HG03439 (cell line): ENCODE measurements at regions not wholly inside any gene's neighbourhood (a gene's known extent, or its start where the extent isn't known, plus 50 kb on each side); places are given as distances from the start of the nearest gene placed in this dataset.
"Not testable (repeated sequence)": the region's sequence is repeated elsewhere in the genome, so short reads cannot be mapped to it uniquely, and the experiment has no call there.

Source experiments
- ATAC-seq: cut with Tn5 transposase; IDR thresholded peaks from one replicate; pipeline ENCODE4 v1.9.1; 2021; ENCODE audit warnings: mild to moderate bottlenecking, moderate library complexity; ENCODE audit not compliant: unreplicated experiment

DNA sequence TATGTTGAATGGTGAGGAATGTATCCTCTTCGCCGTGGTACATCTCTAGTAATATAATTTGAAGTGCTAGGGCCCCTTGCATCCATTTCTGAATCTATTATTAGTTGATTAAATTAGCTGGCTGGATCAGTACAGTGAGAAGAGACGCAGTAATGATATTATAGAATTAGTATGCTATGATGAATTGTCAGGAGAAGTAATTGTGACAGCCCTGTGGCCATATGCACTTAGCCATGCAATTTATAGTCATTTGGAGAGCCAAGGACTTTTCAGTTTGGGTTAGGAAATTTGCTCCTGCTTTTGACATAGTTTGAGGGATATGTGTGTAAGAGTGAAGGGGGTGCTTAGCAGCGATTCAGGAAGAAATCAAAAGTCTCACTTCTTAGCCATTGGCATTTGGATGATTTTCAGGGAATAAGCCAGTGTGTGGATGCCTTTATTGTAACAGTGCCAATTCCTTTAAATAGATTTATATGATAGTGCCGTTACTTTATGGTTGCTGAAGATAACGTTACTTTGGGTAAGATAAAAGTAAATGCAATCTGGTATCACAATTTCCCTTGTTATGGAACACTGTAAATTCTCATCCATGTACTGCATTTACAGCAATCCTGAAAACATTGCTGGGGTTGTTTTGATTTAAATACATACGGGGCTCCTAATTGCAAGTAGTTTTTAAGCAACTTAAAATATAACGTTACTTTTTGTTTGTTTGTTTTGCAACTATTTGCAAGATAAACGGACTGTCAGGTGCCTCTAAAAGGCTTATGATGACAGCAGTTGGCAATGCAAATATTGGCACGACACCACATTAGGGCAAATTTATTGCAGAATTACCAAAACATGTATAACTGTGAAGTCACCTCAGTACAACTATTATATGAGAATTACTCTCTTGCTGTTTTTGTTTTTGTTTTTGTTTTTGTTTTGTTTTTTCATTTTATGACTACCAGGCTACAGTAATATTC lies 875.4 kb upstream of the WWC1 start:
- ATAC-seq: no peak

DNA sequence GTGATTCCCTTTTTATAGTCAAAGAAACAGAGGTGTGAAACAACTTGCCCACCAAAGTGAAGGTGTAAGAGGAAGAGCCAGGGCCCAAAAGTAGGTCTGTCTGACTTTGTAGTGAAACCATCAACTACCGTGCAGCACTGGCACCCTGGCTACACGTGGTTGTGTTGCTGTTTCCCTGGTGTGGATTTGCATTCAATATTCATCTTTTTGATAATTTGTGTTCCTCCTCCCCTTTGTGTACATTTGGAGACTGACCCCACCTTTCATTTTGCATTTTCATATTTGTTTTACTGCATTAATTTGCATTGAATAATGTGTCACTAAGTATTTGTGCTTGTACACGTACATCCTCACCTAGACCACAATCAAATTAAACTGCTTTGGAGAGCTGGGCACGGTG lies 873.8 kb upstream of the WWC1 start:
- ATAC-seq: no peak

DNA sequence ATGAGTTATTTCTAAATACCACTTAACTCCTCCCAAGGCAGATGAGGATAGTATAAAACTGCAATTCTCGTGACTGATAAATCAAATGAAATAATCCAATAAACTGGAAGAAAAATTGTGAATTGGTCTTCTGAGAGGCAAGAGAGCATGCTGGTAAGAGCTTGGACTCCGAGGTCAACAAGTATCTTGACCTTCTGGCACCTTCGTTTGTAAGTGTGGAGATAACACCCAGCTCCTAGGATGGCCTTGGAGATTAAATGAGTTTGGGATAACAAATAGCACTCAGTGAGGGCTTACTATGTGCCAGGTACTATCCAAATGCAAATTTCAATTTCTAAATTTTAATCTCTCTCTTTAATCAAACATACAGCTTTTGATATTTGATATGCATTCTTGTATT lies 866.3 kb upstream of the WWC1 start:
- no peak for ATAC-seq

DNA sequence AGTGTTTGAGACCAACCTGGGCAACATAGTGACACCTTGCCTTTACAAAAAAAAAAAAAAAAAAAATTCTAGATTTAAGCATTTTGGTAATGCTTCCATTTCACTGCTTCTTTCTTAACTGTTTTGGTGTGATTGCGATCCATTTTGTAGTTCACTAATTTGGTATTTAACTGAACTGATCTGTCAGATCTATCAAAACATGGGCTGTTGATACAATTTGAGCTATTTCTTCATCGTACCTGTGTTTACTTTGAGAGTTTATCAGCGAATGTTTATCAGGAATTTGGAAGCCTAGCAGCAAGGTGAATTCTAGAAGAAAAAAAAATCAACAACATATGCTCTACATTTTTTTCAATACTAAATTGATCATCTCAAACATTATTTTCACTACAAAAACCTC lies 864.9 kb upstream of the WWC1 start:
- ATAC-seq: no peak

DNA sequence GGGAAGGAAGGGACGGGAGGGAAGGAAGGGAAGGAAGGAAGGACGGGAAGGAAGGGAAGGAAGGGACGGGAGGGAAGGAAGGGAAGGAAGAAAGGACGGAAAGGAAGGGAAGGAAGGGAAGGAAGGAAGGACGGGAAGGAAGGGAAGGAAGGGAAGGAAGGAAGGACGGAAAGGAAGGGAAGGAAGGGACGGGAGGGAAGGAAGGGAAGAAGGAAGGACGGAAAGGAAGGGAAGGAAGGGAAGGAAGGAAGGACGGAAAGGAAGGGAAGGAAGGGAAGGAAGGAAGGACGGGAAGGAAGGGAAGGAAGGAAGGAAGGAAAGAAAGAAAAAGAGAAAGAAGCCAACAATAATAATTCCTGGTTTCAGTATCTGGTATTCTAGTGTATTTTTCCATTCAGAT lies 863.8 kb upstream of the WWC1 start:
- ATAC-seq: not testable (repeated sequence)

DNA sequence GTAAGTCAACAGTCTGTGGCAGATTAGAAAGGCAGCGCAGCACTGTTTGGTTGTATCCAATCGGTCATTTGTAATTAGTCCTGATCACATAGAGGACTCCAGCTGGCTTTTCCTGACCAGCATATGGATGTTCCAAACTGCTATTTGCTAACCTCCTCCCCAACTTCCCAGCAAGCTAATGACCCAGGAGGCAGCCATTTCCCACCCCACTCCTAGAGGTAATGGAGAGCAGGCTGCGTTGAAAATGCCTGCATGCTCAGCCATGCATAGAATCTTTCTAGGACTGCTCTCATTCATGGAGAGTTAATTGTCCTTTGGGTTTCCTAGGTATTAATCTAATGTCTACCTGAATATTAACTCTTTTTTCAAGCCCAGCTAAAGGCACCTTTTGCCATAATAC lies 850.6 kb upstream of the WWC1 start:
- no peak for ATAC-seq

DNA sequence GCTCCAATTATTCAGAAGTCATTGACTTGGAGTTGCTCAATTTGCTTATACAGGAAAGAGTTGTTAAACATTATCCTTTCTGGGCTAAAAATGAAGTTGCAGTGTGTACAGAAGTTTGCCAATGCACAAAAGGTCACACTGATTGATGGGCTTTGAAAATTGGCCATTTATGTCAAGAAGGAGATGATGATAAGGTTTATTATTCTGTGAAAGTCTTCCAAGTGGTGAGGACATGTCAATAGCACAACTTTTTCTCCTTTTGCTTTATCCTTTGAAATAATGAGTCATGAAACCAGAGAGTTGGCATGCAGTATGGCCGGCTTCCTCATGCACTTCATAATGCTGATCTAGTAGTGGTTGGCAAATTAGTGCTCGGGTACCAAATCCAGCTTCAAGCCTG lies 848.5 kb upstream of the WWC1 start:
- ATAC-seq: no peak

DNA sequence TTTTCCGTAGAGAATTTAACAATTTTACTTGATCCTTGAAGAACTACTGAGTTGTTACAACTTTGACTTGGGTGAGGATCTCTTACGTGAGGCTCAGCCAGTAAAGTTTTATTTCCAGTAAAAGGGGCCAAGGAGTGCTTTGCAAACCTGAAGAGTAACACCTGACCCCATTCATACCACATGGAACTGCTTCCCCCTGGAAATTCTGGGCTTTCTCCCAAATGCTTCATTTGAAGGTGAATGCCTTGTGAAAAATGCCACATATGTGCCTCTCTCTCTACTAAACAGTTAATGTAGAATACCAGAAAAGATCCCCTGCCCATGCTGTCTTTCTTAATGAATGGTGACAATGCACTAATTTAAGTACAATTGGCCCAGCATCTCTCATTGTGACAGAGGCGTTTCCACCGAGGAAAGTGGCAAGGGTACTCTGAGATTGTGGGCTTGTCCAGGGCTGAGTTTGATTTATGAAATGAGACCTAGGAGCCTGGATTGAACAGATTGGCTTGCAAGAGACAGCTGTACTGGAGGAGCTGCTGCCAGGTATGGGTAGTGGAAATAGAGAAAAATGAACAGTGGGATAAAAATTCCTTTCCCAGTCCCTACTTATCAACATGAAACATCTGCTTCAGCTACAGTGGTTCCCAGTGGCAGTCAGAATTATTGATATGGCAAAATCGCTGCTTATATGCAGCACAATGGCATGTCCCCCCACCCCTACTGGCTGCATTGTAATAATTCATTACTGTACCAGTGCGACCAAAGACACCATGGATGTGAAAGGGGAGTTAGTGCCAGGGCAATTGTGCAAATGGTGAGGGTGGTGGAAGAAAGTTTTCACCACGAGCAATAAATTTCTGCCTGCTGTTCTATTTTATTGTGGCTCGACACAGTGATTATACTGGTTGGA lies 843.7 kb upstream of the WWC1 start:
- no peak for ATAC-seq

DNA sequence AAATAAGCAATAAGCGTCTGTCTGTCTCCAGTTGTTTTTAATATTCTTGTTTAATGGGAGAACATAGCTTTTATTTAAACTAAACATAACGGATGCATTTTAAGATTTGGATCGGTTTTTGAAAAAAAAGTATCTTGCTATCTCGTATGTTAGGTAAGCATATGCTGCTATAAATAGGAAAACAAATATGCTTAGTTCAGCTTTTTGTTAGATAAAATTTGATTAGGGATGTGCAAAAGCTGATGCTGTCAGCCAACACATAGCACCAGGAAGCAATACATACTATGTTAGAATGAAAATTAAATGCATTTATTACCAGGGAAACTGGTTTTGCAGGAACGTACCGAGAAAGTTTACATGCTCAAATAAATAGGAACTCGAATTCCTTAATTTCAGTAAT lies 843.1 kb upstream of the WWC1 start:
- ATAC-seq: no peak

DNA sequence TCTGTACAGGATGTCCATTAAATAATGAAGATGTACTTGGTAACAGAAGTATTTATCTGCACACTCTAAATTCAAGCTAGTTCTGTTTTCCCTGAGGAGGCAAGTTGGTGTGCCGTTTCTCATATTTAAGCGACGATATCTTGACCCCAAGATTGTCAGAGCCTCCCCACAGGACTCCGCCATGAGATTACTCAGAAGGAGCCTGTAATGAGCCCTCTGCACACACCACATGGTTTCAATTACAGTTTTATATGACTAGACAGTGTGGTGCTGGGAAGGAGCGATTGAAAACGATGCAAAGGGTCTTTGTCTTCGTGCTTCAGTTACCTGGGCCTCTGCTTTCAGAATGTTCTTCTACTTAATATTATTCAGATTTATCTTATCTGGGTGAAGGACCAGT lies 840.4 kb upstream of the WWC1 start:
- no peak for ATAC-seq

DNA sequence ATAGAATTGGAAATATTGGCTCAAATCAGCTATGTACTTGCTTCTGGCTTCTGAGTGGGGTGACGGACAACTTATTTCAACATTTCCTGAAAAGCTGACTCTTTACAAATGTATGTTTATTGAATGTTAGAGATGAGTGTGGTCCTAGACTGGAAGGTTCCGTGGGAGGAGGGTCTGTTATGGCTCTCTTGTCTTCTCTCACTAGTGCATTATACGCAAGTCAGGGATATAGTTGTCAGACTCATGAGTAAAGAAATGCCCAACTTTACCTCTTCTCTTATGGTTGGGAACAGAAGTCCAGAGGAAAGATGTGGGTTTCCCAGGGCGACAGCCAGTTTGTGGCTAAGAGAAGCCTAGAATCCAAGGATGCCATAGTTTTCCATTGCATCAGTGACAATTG lies 839.3 kb upstream of the WWC1 start:
- ATAC-seq: no peak

DNA sequence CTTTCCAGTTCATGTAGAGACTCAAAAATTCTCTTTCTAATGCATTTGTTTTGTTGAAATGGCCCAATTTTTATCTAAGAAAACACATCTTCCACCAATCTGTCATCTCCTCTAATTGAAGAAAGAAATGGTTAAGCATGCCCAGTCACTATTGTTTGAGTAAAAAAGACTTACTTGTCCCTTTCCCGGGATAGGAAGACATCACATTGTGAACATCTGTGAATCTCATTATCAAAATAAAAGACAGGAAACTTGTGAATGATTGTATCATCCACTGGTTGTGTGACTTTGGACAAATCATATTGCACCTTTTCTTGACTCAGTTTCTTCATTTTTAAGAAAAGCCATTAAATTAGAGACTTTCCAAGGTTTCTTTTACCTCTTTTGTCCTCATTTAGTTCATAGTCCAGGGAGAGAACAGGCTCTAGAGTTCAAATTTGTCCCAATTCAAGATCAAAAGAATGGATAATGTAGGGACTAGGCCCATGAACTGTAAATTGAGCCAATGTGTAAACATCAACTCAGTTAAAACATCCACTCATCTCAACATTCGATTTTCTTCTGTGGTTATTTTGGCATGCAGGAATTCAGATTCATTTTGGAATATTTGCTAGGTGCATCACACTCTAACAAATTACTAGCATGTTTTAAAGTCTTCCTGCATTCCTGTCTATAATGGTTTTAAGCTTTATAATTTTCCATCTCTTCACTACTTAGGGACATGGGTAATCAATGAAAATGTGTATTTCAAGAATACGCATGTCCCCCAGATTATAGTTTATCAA lies 838.0 kb upstream of the WWC1 start:
- ATAC-seq: no peak

DNA sequence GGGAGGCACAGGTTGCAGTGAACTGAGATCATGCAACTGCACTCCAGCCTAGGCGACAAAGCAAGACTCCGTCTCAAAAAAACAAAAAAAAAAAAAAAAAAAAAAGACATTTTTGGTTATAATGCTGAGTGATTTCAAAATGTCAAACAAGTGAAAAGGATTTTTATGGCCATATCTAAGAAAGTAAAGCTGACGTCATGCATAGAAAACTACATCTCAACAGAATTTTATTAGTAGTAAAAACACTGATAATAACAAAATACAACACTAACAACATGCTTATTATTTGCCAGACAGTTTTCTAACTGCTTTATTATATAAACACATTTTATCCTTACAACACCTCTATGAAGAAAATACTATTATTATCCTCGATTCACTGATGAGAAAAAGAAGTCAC lies 833.0 kb upstream of the WWC1 start:
- no peak for ATAC-seq

DNA sequence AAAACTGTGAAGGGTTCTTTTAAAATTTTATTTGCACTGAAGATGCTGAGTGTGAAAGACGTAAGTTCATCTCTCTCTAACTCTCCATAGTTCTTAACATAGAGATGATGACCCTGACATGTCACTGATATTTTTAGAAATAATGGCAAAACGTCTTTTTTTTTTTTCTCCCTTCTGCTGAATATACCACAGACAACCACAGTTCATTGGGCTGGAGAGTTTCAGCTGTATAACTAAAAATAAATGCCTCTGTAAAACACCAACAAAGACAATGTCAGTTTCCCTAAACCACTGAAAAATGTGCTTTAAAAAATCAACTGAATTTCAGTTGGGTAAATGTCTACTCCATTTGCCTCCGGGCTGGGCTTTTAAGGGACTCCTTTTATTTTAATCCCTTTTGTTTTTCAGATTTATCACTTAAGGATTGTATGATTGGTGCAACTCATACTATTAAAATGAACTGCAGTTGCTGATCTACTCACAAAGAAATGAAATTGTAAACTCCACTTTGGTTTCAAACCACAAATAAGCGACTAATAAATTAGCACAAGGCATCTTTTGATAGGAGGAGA lies 830.9 kb upstream of the WWC1 start:
- no peak for ATAC-seq

DNA sequence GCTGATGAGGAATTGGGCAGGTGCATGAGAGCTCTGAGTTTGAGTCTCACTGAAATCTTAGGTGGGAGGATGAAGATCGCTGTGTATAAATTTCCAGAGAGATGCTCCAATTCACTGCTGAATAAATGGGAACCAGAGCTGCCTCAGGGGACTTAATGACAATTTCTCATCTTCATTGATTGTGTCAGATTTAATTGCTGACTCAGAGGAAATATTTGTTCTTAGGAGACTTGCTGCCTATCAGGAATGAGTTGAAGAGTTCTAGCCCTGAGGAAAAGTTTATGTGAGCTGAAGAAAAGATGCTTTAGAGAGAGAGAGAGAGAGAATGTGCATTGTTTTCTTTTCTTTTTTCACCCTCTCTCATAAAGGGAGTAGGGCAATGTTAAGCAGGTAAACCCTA lies 827.5 kb upstream of the WWC1 start:
- no peak for ATAC-seq

DNA sequence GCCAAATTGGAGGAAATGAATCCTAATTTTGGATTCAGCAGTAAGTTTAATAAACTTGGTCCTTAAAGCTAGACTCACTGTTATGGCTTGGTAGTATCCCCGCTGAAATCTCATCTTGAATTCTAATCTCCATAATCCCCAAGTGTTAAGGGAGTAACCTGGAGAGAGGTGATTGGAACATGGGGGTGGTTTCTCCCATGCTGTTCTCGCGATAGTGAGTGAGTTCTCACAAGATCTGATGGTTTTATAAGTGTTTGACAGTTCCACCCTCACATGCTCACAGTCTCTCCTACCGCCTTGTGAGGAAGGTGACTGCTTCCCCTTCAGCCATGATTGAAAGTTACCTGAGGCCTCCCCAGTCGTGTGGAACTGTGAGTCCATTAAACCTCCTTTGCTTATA lies 824.5 kb upstream of the WWC1 start:
- no peak for ATAC-seq

DNA sequence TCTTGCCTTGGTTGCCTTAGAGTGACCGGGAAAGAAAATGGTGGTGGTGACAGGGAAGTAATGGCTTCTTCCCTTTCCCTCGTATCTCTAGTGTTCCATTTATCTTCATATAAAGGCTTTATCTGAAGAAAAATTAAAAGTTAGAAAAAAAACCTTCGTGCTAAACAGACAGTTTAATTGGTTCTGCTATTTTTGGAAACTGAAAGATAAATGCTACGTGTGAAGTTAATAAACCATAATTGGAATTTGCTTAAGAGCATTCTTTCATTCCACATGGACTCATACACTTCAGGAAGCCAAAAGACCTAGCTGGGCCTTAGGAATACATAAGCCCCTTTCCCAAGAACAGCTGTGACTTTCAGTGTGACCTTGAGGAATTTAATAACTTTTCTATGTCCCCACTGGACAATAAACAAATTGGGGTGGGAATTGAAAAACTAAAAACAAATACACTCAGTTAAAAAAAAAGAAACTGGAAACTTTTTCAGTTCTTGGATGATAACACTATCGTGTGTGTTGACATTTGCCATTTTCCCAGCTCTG lies 818.8 kb upstream of the WWC1 start:
- ATAC-seq: no peak

DNA sequence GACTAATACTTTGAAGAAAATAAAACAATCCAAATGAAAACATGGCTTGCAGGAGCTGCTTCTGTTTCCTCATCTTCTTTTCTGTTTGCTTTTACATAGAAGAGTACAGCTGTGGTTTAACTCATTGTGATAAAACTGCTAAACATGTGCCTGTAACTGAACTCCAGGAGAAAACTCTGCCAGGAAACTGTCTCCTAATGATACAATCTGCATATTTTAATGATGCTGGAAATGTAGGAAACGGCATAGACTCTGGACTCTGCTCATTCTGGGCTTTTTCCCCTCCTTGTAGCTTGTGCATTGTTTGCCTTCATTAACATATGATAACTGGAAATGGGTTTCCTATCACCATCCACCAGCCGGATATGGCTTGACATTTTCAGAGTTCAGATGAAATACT lies 813.3 kb upstream of the WWC1 start:
- ATAC-seq: no peak

DNA sequence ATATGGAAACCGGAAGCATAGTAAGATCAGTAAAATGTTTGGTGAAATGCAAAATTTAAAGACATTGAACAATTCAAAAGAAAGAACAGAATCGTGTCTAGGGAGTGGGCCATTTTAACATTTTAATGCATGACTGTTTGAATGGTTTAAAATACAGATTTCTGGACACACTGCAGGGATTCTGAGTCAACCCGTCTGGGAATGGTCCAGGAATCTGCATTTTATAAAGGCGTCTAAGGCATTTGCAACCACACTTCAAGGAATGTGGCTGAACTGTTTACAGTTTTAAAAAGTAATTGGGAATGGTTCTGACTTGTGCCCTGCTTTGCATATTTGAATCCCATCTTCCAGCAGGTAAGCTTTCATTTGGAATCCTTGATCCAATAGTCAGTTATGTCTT lies 811.7 kb upstream of the WWC1 start:
- ATAC-seq: no peak

DNA sequence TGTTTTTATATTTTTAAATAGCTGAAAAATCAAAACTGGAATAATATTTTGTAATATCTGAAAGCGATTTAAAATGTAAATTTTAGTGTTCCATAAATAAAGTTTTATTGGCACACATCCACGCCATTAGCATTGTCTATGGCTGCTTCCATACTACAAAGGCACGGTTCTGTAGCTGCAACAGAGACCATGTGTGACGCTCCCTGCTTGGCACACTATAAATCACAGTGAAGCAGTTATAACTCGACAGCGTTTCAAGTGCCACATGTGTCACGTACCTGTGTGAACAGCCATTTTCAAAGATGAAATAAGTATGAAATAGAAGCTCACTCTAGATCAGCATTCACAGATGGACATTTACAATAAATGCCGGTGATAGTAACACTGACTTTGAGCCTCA lies 810.1 kb upstream of the WWC1 start:
- no peak for ATAC-seq

DNA sequence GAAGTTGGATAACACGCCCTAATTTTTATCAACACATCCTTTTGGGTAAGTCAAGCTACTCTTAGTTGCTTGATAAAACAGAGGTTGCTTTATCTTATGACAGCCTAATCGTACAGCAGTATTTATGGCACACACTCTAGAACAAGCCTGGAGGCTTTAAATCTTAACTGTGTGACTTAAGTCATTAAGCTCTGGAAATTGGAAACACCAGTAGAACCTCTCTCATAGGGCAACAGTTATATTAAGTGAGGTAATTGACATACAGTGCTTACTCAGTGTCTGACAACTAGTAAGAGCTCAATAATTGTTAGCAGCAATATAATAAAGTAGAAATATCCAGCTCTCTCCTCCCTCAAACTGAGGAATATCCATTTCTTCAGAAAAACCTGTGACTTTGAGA lies 808.9 kb upstream of the WWC1 start:
- ATAC-seq: no peak
